Psoas muscle (tissue), 7 donors: ENCODE measurements at regions not wholly inside any gene's neighbourhood (a gene's known extent, or its start where the extent isn't known, plus 50 kb on each side); places are given as distances from the start of the nearest gene placed in this dataset.

ENCODE experiments used
- ATAC-seq, 4 donors: fragments of 200-7000 bp; cut with Tn5 transposase; one replicate each; pipeline ENCODE4 v1.9.1; 2020; ENCODE audit warnings: moderate library complexity in 3 of 4, mild to moderate bottlenecking in 2 of 4
- DNase-seq, 2 donors: peaks; one replicate each; pipeline ENCODE4 v3.0.0-alpha.2; 2020
- H3K27ac ChIP-seq: fragments of 200-600 bp; one replicate; pipeline ENCODE4 v1.8.0; 2022
- H3K27me3 ChIP-seq, 3 donors: fragments of 200-600 bp in 1 of 3; one replicate each; pipeline versions ENCODE4 v1.6.1 to v1.8.0; 2013 to 2022; ENCODE audit warnings: low read length in 2 of 3, mild to moderate bottlenecking in 2 of 3, moderate library complexity in 1 of 3; ENCODE audit not compliant: insufficient read depth in 3 of 3
- H3K36me3 ChIP-seq, 2 donors: fragments of 200-600 bp in 1 of 2; one replicate each; pipeline versions ENCODE4 v1.6.1 to v1.8.0; 2013 to 2022; ENCODE audit warnings: low read depth in 1 of 2, mild to moderate bottlenecking in 1 of 2, moderate library complexity in 1 of 2; ENCODE audit not compliant: insufficient read depth in 1 of 2
- H3K4me1 ChIP-seq: fragments of 200-600 bp; one replicate; pipeline ENCODE4 v1.8.0; 2022
- H3K4me3 ChIP-seq: fragments of 200-600 bp; one replicate; pipeline ENCODE4 v1.8.0; 2022; ENCODE audit warnings: mild to moderate bottlenecking
- H3K9me3 ChIP-seq: fragments of 200-600 bp; one replicate; pipeline ENCODE4 v1.8.0; 2022
- WGBS, 3 donors: extraction: QIAGEN DNeasy Blood & Tissue Kit; methylation state at CpG; one replicate each; pipeline versions ENCODE4 v1.1.6 to v1.1.7; 2013; 5-methylcytosine and 5-hydroxymethylcytosine counted together
- intact Hi-C, 2 donors: fragments of 100-400 bp; cut with DNase I; formaldehyde crosslinking; loops; one replicate each; pipeline versions ENCODE4 v1.11.0 to v1.14.2; 2022
- TF ChIP-seq, protein P1 (sequence below): fragments of 200-600 bp; IDR thresholded peaks from one replicate; pipeline ENCODE4 v1.8.0; 2022; ENCODE audit warnings: antibody characterized with exemption
- donor health status: healthy with polysubstance abuse.
- donor health status: DM: no; HTN: no; CAD: no; lungs with moderate emphysema.
- donor health status: Bipolar disorder and iron deficiency.
- donor health status: healthy.
- donor health status: DM: yes; HTN: yes; CAD: no.
- donor health status: DM: no; HTN: no; CAD: no.
- donor health status: DM: yes; HTN: yes; CAD: no.

DNA sequence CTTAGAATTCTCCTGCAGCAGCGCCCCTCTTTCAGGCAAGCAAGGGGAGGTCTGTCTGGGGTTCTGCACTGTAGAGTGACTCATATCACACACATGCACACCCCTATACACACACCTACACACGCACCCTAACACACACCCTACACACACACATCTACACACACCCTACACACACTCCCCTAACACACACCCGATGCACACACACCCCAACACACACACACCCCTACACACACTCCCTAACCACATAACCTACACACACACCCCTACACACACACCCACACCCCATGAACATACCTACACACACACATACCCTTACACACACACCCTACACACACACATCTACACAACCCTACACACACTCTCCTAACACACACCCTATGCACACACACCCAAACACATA, 493.2 kb downstream of the IRS2 start:
- TF ChIP-seq, protein P1, sequence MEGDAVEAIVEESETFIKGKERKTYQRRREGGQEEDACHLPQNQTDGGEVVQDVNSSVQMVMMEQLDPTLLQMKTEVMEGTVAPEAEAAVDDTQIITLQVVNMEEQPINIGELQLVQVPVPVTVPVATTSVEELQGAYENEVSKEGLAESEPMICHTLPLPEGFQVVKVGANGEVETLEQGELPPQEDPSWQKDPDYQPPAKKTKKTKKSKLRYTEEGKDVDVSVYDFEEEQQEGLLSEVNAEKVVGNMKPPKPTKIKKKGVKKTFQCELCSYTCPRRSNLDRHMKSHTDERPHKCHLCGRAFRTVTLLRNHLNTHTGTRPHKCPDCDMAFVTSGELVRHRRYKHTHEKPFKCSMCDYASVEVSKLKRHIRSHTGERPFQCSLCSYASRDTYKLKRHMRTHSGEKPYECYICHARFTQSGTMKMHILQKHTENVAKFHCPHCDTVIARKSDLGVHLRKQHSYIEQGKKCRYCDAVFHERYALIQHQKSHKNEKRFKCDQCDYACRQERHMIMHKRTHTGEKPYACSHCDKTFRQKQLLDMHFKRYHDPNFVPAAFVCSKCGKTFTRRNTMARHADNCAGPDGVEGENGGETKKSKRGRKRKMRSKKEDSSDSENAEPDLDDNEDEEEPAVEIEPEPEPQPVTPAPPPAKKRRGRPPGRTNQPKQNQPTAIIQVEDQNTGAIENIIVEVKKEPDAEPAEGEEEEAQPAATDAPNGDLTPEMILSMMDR = no peak
- Histone ChIP-seq H3K4me1 (no peaks in the 10 kb centered on the region), H3K27me3 (peaks cover 0 to 3% (median 0%) of the 10 kb centered on the region in 3 donors), H3K4me3 (no peak overlapping the region), H3K9me3 (no peaks in the 10 kb centered on the region), H3K27ac (no peak overlapping the region), H3K36me3 (no peaks in the 10 kb centered on the region)
- 96 to 98% (median 98%) methylated on average over 3 of the region's 3 CpGs for WGBS, 3 donors
- DNase-seq (no peak), ATAC-seq (peak in 2 of 4 donors; percentile 21 to 36)
- intact Hi-C loops = no loop called here

DNA sequence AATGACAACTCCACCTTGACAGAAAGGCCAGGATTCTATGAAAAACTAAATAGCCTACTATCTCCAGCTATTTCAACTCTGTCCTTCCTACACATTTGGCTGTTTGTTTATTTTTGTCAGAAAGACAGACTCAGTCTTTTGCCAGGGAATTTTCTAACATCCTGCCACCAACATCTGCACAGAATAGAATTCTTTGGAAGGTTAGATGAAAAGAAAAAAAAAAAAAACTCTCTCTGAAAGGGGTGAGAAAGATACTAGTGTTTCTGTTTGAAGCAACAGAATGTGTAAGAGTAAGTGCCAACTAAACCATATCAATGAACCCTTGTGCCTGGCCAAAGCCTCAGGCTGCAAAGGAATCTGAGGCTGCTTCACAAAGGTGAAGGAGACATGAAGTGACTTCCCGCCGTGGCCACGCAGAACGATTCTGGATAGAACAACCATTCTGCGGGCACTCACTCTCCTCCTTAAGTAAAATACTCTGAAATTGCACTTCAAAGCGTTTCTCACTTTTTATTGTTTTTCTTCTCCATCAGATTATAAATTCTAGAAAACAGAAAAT, 498.2 kb downstream of the IRS2 start:
- 80 to 84% (median 84%) methylated on average over 6 of the region's 6 CpGs for WGBS, 3 donors
- H3K36me3 ChIP-seq = no peaks in the 10 kb centered on the region
- intact Hi-C loops = no loop called here
- H3K27me3 ChIP-seq = no peaks in the 10 kb centered on the region
- DNase-seq (no peak), ATAC-seq (no peak)
- TF ChIP-seq, protein P1 = no peak
- no peaks in the 10 kb centered on the region for H3K4me1 ChIP-seq
- H3K4me3 ChIP-seq = no peak overlapping the region
- no peak overlapping the region for H3K27ac ChIP-seq
- no peaks in the 10 kb centered on the region for H3K9me3 ChIP-seq

DNA sequence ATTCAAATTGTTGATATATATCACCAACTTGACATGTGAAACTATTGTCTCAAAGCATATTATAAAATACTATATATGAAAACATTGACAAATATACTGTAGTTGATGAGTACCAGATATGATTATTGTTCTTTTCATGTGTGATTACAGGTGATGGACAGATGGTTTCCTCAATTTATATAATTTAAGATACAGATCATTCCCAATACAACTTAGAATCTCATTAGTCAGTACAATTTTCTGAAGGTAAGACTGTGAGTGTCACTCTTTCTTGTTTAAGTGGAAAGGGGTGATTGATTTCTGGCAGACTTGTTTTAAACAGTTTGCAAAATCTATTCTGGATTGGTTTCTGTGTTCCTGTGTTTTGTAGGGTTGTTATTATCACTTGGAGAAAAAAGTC, 498.8 kb downstream of the IRS2 start:
- no peak for ATAC-seq
- Histone ChIP-seq H3K9me3 (no peaks in the 10 kb centered on the region), H3K36me3 (no peaks in the 10 kb centered on the region), H3K27me3 (no peaks in the 10 kb centered on the region), H3K27ac (no peak overlapping the region), H3K4me3 (no peak overlapping the region), H3K4me1 (no peaks in the 10 kb centered on the region)
- TF ChIP-seq, protein P1 = no peak
- intact Hi-C loops = no loop called here
- no peak for DNase-seq

DNA sequence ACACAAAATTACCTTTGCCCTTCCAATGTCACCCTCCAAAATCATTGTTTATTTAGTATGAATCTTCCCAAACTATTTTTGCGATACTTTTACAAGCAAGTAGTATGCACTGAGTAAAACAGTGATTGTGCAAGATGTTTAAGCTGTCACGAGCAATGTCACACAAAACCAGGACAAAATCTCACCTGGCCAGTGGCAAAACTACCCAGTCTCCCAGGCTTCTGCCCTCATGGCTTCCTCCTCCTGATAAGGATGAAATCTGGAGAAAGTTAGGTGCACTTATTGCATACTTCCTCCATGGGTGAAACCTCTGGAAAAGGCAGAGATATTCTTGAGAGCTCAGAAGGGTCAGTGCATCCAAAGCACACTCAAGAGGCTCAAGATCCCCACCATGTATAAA, 500.8 kb downstream of the IRS2 start:
- 85 to 89% (median 86%) methylated on average over 2 of the region's 2 CpGs for WGBS, 3 donors
- ATAC-seq = no peak
- intact Hi-C loops = no loop called here

More for the DNA sequence above, 500.8 kb downstream of the IRS2 start:
- Histone ChIP-seq H3K4me3 (no peak overlapping the region), H3K9me3 (no peaks in the 10 kb centered on the region), H3K36me3 (no peaks in the 10 kb centered on the region), H3K4me1 (no peaks in the 10 kb centered on the region), H3K27ac (no peak overlapping the region), H3K27me3 (no peaks in the 10 kb centered on the region)
- no peak for DNase-seq
- TF ChIP-seq, protein P1 = no peak
